HG03558 (cell line): ENCODE measurements at regions not wholly inside any gene's neighbourhood (a gene's known extent, or its start where the extent isn't known, plus 50 kb on each side); places are given as distances from the start of the nearest gene placed in this dataset.

ENCODE experiments used
- ATAC-seq: cut with Tn5 transposase; IDR thresholded peaks from one replicate; pipeline ENCODE4 v1.9.1; 2021; ENCODE audit warnings: moderate number of reproducible peaks; ENCODE audit not compliant: unreplicated experiment; ENCODE audit errors: extremely low read depth

- ATAC-seq: no peak
Measured at GRCh38 chr11:19445771-19446170, 205.0 kb upstream of the E2F8 start.

GRCh38 chr11:19444231-19444630 is 203.5 kb upstream of the E2F8 start:
- ATAC-seq: no peak

DNA sequence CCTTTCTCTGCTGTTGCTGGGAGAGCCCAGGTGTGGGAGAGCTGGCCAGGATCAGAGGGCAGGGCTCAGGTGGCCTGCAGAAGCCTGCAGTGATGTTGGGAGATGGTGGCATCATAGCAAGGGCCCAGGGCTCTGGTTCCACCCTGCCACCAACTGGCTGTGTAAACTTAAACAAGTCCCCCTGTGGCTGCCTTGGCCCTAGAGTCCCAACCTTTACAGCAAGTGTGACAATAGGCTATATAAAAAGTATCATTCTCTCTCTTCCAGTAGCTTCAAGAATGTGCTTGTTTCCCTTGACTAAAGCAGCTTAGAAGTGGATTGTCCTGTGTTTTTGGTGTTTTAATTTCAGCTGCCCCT is 201.8 kb upstream of the E2F8 start:
- ATAC-seq: no peak

GRCh38 chr11:19441752-19442553 is 201.2 kb upstream of the E2F8 start:
- ATAC-seq: peak; percentile 98

DNA sequence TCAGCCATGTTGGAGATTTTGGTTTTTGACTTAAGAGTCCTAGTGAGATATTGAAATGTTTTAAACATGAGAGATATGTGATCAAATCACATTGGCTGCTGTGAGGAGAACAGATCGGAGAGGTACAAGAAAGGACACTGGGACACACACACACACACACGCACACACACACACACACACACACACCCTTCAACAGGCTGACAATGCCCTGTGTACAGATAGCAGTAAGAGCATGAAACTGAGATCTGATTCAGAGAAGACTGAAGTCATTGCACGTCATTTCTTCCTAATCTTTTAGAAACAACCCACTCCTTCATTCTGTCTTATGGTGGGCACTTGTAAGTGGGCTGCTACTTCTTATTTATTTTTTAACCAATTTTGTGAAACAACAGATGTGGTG is 200.5 kb upstream of the E2F8 start:
- no peak for ATAC-seq

DNA sequence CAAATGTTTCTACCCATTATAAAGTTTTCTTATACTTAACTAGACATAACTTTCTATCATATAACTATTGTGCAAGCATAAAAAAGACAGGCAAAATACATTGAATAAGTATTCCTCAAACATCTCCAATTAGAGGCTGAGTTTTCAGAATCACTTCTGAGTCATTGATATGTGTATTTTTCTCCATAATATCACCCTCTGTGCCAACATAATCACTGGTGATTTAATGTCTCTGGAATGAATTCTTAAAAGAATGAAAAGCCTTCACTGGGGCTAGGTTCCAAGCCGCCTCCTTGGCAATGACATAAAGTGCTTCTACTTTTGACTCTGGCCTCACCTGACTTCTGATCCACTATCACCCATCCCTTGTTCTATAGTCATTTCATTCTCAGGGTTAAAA is 197.0 kb upstream of the E2F8 start:
- no peak for ATAC-seq

DNA sequence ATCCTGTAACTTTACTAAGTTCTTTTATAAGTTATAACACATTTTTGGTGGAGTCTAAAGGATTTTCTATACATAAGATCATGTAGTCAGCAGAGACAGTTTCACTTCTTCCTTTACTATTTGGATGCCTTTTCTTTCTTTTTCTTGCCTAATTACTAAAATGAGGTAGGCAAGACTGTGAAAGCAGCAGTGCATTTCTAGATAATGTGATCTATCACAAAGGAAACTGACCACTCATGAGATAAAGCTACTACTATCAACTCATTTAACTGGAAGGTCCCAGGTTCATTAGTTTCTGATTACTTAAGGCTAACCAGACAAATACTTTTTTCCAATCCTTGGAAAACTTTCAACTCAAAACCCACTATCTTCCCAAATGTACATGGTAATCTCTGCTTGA is 196.2 kb upstream of the E2F8 start:
- ATAC-seq: no peak

- ATAC-seq: no peak
Measured at GRCh38 chr11:19435306-19435989, 194.7 kb upstream of the E2F8 start.

DNA sequence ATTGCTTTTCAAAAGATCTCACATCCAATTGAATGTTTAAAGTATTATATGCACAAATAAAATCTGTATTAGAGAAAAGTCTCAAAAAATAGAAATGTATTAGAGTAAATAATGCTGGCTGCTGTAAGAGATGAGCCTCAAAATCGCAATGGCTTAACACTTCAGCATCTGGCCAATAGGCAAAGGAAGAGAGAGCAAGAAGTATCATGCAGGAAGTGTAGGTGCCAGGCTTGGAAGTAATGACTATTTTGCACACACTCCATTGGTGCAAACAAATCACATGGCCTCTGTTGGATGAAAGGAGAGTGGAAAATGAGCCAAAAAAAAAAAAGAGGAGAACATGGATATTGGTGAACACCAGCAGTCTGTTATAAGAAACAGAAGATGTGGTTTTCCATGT is 193.0 kb upstream of the E2F8 start:
- no peak for ATAC-seq

GRCh38 chr11:19433367-19433766 is 192.6 kb upstream of the E2F8 start:
- ATAC-seq: peak; percentile 44

DNA sequence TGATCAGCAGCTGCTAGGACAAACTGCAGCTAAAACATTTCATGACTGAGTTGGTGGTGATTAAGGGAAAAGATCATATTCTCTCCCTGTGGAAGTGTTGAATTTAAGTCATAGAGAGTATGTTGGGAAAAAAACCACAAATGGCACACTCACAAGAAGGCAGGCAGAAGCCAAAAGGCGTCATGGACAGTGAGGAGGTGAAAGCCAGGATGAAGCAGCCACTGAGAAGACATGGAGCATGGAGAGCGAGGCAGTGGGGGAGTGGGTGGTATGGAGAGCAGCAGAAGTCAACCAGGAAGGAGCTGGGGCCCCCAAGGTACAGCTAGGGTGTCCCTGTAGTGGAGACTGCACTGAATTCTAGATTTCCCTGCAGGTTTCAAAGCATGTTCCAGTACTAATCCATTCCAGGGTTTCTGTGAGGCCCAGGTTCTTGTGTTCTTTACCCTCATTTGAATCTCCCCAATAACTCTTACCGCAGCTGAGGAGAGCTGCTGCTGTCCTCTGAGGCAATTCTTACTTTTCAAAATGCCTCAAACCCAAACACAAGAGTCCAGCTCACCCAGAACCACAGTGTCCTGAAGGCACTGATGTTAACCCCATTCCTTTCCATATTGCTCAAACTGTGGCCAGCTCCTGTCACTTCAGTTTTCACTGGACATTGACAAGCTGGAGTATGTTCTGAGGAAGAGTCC is 191.8 kb upstream of the E2F8 start:
- ATAC-seq: no peak

DNA sequence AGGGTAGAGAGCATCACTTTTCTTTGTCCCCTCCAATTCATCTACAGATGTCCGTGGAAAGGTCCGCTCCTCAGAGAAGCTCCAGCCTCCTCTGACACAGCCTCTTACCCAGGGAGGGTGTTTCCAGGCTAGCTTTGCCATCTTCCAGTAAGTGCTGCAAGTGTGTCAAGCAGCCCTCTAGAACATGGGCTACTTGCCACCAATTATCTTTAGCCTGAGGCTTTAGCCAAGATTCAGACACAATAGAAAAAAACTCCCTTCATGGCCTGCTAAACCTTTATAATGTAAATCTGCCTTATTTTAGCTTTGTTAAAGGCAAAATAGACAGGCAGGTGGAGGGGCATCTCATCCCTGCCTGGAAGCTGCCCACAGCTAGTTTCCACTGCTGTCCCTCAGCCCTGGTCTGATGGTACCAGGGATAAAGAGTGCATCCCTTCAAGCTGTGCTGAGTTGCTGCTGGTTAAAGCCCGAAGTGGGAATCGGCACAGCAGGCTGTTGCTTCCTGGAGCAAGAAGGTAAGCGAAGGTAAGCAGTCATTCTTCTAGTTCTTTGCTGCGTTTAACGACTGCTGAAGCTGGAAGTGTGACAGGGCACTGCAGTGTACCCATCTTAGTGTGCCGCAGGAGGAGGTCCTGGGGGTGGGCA is 190.1 kb upstream of the E2F8 start:
- ATAC-seq: no peak

GRCh38 chr11:19430346-19430745 is 189.6 kb upstream of the E2F8 start:
- no peak for ATAC-seq

GRCh38 chr11:19429108-19429760 is 188.5 kb upstream of the E2F8 start:
- ATAC-seq: no peak

DNA sequence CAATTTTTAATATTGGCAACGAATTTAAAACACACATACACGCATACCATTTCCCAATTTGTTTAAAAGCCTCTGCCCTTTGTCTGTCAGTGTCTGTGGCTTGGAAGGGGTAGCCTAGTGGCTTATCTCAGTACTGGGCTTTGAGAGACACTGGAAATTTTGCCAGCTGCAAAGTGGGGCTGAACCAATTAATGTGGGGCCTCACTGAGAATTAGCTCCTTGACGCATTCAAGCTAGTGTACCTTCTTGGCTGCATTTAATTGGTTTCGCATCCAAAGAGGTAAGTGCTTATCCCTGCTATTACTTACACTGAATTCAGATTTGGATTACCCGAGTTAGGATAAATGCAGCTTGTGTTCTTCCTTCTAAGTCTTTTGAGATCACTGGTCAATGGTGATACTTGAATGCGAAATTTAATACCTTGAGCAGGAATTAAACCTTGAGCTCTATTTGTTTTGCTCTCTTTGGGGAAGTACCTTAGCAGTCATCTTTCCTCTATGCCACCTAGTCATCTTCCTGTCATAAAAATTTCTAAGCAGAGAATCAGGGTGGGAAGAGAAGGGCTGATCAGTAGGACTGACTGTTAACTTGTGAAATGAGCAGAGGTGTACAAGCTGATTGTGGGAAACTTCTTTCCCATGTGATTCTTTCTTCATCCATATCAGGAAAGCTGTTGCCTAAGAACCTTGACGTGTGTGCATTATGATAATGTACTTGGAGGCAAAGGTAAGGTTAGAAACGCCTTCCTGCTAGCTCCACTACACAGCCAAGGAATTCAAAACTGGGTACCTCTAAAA is 187.7 kb upstream of the E2F8 start:
- ATAC-seq: no peak

DNA sequence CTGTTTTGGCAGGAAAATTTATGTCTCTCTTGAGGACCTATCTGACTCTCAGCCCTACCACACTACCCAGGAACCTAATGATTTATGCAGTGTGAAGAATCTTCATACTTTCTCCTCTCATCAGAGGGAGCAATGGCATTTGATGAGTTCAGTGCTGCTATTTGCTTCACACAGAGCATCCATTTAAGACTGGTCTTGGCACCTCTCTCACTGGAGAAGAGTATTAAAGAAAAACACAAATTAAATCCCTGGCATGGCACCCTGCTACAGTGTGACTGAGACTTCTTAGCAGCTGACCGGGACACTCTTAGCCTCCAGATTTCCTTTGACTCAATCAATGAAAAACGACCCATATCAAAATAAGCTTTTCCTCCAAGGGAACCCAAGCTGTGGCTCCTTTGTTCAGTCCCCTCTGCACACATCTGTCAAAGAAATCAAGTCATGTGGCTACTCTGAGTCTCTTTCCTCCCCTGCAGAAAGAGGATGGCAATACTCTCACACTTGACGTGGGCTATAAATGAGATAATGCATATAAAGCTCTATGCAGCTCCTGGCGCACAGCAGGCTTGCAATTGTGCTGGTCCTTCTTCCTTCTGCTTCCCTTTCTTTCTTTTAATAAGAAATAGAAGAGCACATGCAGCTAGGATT is 186.1 kb upstream of the E2F8 start:
- no peak for ATAC-seq

- ATAC-seq: no peak
Measured at GRCh38 chr11:19426011-19426755, 185.4 kb upstream of the E2F8 start.

- no peak for ATAC-seq
Measured at GRCh38 chr11:19422276-19422675, 181.5 kb upstream of the E2F8 start.
